ENCODE measurements at regions not wholly inside any gene's neighbourhood (a gene's known extent, or its start where the extent isn't known, plus 50 kb on each side); places are given as distances from the start of the nearest gene placed in this dataset.

DNA sequence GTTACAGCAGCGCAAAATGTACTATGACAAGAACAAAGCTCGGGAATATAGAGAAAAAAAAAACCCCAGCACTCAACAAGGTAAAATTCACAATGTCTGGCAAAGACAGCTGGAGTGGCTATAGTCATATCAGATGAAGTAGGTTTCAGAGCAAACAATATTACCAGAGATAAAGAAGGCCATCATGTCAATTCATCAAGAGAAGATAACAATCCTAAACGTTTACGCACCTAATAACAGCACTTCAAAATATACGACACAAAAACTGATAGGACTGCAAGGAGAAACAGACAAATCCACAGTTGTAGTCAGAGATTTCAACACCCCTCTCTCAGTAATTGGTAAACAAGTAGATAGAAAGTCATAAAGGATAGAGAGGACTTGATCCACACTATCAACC is 455.2 kb downstream of the PTPRU start:
- TF ChIP-seq POLR2AphosphoS5 (IDR thresholded peaks at IDR 0.05): no peak
- no peak for TF ChIP-seq POLR2A (IDR thresholded peaks at IDR 0.05; ENCODE audit: low read depth)

Data from esophagus muscularis mucosa (tissue), 2 donors.